T-cell (primary cell): ENCODE measurements at regions not wholly inside any gene's neighbourhood (a gene's known extent, or its start where the extent isn't known, plus 50 kb on each side); places are given as distances from the start of the nearest gene placed in this dataset.

Experiments
- ATAC-seq, 4 experiments: fragments of 200-7000 bp in 3 of 4; fragments of 150-1000 bp in 1 of 4; cut with Tn5 transposase; replicated peaks in 1 of 4; 1 replicate in 3 of 4; 2 replicates in 1 of 4; pipeline ENCODE4 v1.10.0; 2021; ENCODE audit warnings: moderate library complexity in 3 of 4, mild to moderate bottlenecking in 2 of 4, moderate number of reproducible peaks in 1 of 4
- CTCF ChIA-PET, 2 donors: fragments of 300-600 bp; sonication (Branson Sonifier 250); formaldehyde crosslinking; loops; one replicate each; lab custom pipeline; 2022; ENCODE audit warnings: antibody characterized with exemption in 2 of 2; lab: Charles Lee
- POLR2A ChIA-PET, 2 donors: fragments of 300-600 bp; sonication (Branson Sonifier 250); formaldehyde crosslinking; loops; one replicate each; lab custom pipeline; 2022; ENCODE audit warnings: antibody characterized with exemption in 2 of 2; lab: Charles Lee
- DNase-seq, 35 experiments: peaks; one replicate each; pipeline versions ENCODE4 v3.0.0 to v3.0.0-alpha.2; 2013 to 2023
- H3K27ac ChIP-seq: one replicate; pipeline ENCODE4 v1.5.1; 2013; ENCODE audit warnings: low read length
- H3K27me3 ChIP-seq, 2 experiments: replicated peaks in 1 of 2; 1 replicate in 1 of 2; 2 replicates in 1 of 2; pipeline versions ENCODE4 v1.6.1 to v1.7.0; 2013; ENCODE audit warnings: low read length in 1 of 2, mixed read lengths in 1 of 2; ENCODE audit not compliant: control insufficient read depth in 2 of 2, insufficient read depth in 2 of 2; ENCODE audit errors: extremely low read depth in 1 of 2
- H3K36me3 ChIP-seq, 2 donors: 1 replicate in 1 of 2; 2 replicates in 1 of 2; pipeline versions ENCODE4 v1.6.1 to v1.7.0; 2013; ENCODE audit warnings: low read length in 1 of 2; ENCODE audit not compliant: control insufficient read depth in 2 of 2, insufficient read depth in 1 of 2; ENCODE audit errors: extremely low read depth in 1 of 2
- H3K4me1 ChIP-seq, 2 experiments: 1 replicate in 1 of 2; 2 replicates in 1 of 2; pipeline versions ENCODE4 v1.6.1 to v1.7.0; 2013; ENCODE audit warnings: low read length in 2 of 2, mixed read lengths in 1 of 2; ENCODE audit not compliant: insufficient read depth in 2 of 2, control insufficient read depth in 1 of 2; ENCODE audit errors: extremely low read depth in 1 of 2
- H3K4me3 ChIP-seq, 2 donors: 1 replicate in 1 of 2; 2 replicates in 1 of 2; pipeline versions ENCODE4 v1.5.1 to v1.7.0; 2013; ENCODE audit warnings: mild to moderate bottlenecking in 2 of 2, low read length in 1 of 2, moderate library complexity in 1 of 2; ENCODE audit not compliant: control insufficient read depth in 1 of 2; ENCODE audit errors: extremely low read depth in 1 of 2
- H3K9me3 ChIP-seq: 2 replicates; pipeline ENCODE4 v1.7.0; 2013
- H3K27ac Mint-ChIP-seq, 2 donors: one replicate each; pipeline ENCODE4 v1.8.0; 2020 to 2021; ENCODE audit warnings: mild to moderate bottlenecking in 2 of 2, mixed read lengths in 2 of 2
- H3K27me3 Mint-ChIP-seq, 2 donors: one replicate each; pipeline ENCODE4 v1.8.0; 2021 to 2022; ENCODE audit warnings: mixed read lengths in 2 of 2
- H3K36me3 Mint-ChIP-seq: one replicate; pipeline ENCODE4 v1.8.0; 2021; ENCODE audit warnings: mixed read lengths
- H3K4me1 Mint-ChIP-seq, 3 donors: one replicate each; pipeline ENCODE4 v1.8.0; 2020 to 2022; ENCODE audit warnings: mixed read lengths in 3 of 3, mild to moderate bottlenecking in 1 of 3
- H3K4me3 Mint-ChIP-seq, 3 donors: one replicate each; pipeline ENCODE4 v1.8.0; 2020 to 2022; ENCODE audit warnings: mild to moderate bottlenecking in 3 of 3, mixed read lengths in 3 of 3, moderate library complexity in 3 of 3
- H3K9me3 Mint-ChIP-seq, 3 donors: one replicate each; pipeline ENCODE4 v1.8.0; 2020 to 2022; ENCODE audit warnings: mixed read lengths in 3 of 3
- WGBS: methylation state at CpG from one replicate; pipeline ENCODE4 v1.1.5; 2013; ENCODE audit warnings: missing lambda C conversion rate; ENCODE audit not compliant: insufficient coverage; 5-methylcytosine and 5-hydroxymethylcytosine counted together

DNA sequence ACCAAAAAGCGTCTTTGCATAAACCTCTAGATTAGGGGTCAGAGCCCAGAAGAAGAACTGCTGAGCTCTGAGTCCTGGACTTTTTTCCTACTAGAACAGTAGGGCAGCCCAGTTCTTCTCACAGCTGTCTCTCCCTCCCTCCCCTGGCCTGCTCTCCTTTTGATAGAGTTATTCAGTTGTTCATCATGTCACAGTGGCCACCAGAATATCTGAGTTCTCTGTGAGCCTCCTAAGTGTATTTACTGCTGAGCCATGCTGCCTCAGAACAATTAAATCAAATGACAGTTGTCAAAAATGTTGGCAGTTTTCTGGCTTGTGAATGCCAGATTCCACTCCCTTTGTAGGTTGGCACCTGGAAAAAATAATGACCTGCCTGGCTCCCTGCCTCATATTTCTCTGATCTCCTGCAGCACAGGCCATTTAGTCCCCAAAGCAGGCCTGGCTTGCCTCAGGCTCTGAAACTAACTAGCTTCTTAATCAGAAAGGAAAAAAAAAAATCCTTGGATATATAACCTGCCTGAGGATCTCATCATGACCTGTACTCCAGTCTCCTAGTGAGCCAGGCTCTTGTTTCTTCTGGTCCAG lies 377.4 kb upstream of the LARGE1 start:
- Mint-ChIP-seq H3K4me3 (no peak overlapping the region), H3K4me1 (no peaks in the 10 kb centered on the region), H3K27me3 (peaks cover 0 to 3% of the 10 kb centered on the region in 2 donors), H3K27ac (no peak overlapping the region), H3K36me3 (no peaks in the 10 kb centered on the region), H3K9me3 (peaks cover 0 to 6% (median 5%) of the 10 kb centered on the region in 3 donors)
- no peaks in the 10 kb centered on the region for H3K9me3 ChIP-seq
- no peaks in the 10 kb centered on the region for H3K4me1 ChIP-seq
- no CpG with 5 or more reads among the region's 1 CpG for WGBS
- no peaks in the 10 kb centered on the region for H3K27me3 ChIP-seq
- DNase-seq (no peak), ATAC-seq (no peak)
- H3K4me3 ChIP-seq, result no peak overlapping the region
- no peaks in the 10 kb centered on the region for H3K36me3 ChIP-seq
- ChIA-PET POLR2A (no interaction called here), CTCF (no interaction called here)
- H3K27ac ChIP-seq, result no peak overlapping the region

- POLR2A ChIA-PET, result no interaction called here
- H3K36me3 Mint-ChIP-seq, result no peaks in the 10 kb centered on the region
- H3K4me3 Mint-ChIP-seq, result no peak overlapping the region
- peaks cover 0 to 9% (median 8%) of the 10 kb centered on the region in 3 donors for H3K9me3 Mint-ChIP-seq
- peaks cover 0 to 3% of the 10 kb centered on the region in 2 donors for H3K27me3 Mint-ChIP-seq
- no peak overlapping the region for H3K27ac ChIP-seq
- no CpG with 5 or more reads among the region's 1 CpG for WGBS
- no peak for DNase-seq
- no peaks in the 10 kb centered on the region for H3K9me3 ChIP-seq
- H3K27ac Mint-ChIP-seq, result no peak overlapping the region
- CTCF ChIA-PET, result no interaction called here
- no peaks in the 10 kb centered on the region for H3K27me3 ChIP-seq
- H3K4me3 ChIP-seq, result no peak overlapping the region
- ATAC-seq, result no peak
- no peaks in the 10 kb centered on the region for H3K4me1 Mint-ChIP-seq
- H3K4me1 ChIP-seq, result no peaks in the 10 kb centered on the region
- no peaks in the 10 kb centered on the region for H3K36me3 ChIP-seq
Observed at GRCh38 chr22:34299496-34299895, 379.2 kb upstream of the LARGE1 start.

- H3K4me1 Mint-ChIP-seq, result no peaks in the 10 kb centered on the region
- no peak overlapping the region for H3K4me3 Mint-ChIP-seq
- ChIA-PET CTCF (no interaction called here), POLR2A (no interaction called here)
- H3K36me3 Mint-ChIP-seq, result no peaks in the 10 kb centered on the region
- H3K9me3 Mint-ChIP-seq, result peaks cover 3 to 13% (median 11%) of the 10 kb centered on the region in 3 donors
- Histone ChIP-seq H3K9me3 (no peaks in the 10 kb centered on the region), H3K4me1 (no peaks in the 10 kb centered on the region), H3K4me3 (no peak overlapping the region), H3K27me3 (no peaks in the 10 kb centered on the region), H3K27ac (no peak overlapping the region), H3K36me3 (no peaks in the 10 kb centered on the region)
- DNase-seq (no peak), ATAC-seq (no peak)
- H3K27me3 Mint-ChIP-seq, result peaks cover 0 to 3% of the 10 kb centered on the region in 2 donors
- no peak overlapping the region for H3K27ac Mint-ChIP-seq
Observed at GRCh38 chr22:34301569-34301968, 381.3 kb upstream of the LARGE1 start.

GRCh38 chr22:34303656-34304055 lies 383.4 kb upstream of the LARGE1 start:
- Mint-ChIP-seq H3K27me3 (peaks cover 0 to 3% of the 10 kb centered on the region in 2 donors), H3K27ac (no peak overlapping the region), H3K4me3 (no peak overlapping the region), H3K36me3 (no peaks in the 10 kb centered on the region), H3K4me1 (no peaks in the 10 kb centered on the region), H3K9me3 (peaks cover 3 to 15% (median 13%) of the 10 kb centered on the region in 3 donors)
- Histone ChIP-seq H3K4me3 (no peak overlapping the region), H3K36me3 (no peaks in the 10 kb centered on the region), H3K4me1 (no peaks in the 10 kb centered on the region), H3K9me3 (no peaks in the 10 kb centered on the region), H3K27me3 (no peaks in the 10 kb centered on the region), H3K27ac (no peak overlapping the region)
- 63% methylated on average over 2 of the region's 3 CpGs for WGBS
- ATAC-seq (no peak), DNase-seq (no peak)
- ChIA-PET POLR2A (no interaction called here), CTCF (no interaction called here)

DNA sequence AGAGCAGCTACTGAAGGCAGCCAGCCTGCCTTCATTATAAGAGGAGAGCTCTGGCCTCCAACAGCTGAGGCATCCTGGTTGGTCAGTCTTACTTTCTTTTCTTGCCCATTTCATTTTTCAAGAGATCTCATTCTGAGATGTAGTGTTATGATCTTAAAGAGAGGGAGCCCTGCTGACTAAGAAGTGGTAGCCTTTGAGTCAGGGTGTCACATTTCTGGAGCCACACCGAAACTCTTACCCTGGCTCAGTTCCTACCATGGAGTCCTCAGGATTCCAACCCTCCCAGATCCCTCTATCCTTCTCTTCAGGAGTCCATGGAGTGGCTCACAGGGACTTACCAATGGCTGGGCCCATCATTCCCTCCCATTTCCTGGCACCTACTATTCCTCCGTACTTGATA lies 386.1 kb upstream of the LARGE1 start:
- DNase-seq, result no peak
- H3K4me3 Mint-ChIP-seq, result no peak overlapping the region
- no peaks in the 10 kb centered on the region for H3K27me3 ChIP-seq
- H3K4me1 Mint-ChIP-seq, result no peaks in the 10 kb centered on the region
- WGBS, result 71% methylated on average over 1 of the region's 2 CpGs
- H3K27me3 Mint-ChIP-seq, result peaks cover 0 to 2% of the 10 kb centered on the region in 2 donors
- H3K4me3 ChIP-seq, result no peak overlapping the region
- H3K9me3 Mint-ChIP-seq, result peaks cover 5 to 14% (median 10%) of the 10 kb centered on the region in 3 donors
- H3K27ac Mint-ChIP-seq, result no peak overlapping the region
- H3K27ac ChIP-seq, result no peak overlapping the region
- no peaks in the 10 kb centered on the region for H3K9me3 ChIP-seq
- H3K36me3 Mint-ChIP-seq, result no peaks in the 10 kb centered on the region
- ChIA-PET CTCF (no interaction called here), POLR2A (no interaction called here)
- ATAC-seq, result no peak
- no peaks in the 10 kb centered on the region for H3K4me1 ChIP-seq
- H3K36me3 ChIP-seq, result no peaks in the 10 kb centered on the region

DNA sequence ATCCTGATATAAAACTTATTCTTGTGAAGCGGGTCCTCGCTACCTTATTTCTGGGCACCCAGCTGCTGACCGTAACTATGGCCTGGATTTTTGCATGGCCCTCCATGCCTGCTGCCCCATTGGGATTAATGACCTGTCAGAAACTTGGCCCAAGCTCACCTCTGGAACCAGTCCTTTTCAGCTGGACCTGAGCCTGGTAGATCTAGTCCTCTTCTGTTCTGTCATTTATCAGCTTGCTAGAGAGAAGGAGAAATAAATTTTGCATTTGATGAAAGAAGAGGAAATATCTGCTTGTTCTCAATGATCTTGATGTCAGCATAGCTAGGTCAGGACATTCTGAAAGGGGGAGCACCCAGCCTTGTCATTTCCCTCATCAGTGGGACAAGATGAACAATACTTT lies 387.8 kb upstream of the LARGE1 start:
- Histone ChIP-seq H3K36me3 (no peaks in the 10 kb centered on the region), H3K27ac (no peak overlapping the region), H3K9me3 (no peaks in the 10 kb centered on the region), H3K4me3 (no peak overlapping the region), H3K27me3 (no peaks in the 10 kb centered on the region), H3K4me1 (no peaks in the 10 kb centered on the region)
- WGBS, result 89% methylated on average over 3 of the region's 3 CpGs
- DNase-seq, result no peak
- ATAC-seq, result no peak
- Mint-ChIP-seq H3K27ac (no peak overlapping the region), H3K27me3 (peaks cover 0 to 4% of the 10 kb centered on the region in 2 donors), H3K4me1 (no peaks in the 10 kb centered on the region), H3K4me3 (no peak overlapping the region), H3K36me3 (no peaks in the 10 kb centered on the region), H3K9me3 (peaks cover 5 to 15% (median 10%) of the 10 kb centered on the region in 3 donors)
- POLR2A ChIA-PET, result no interaction called here
- CTCF ChIA-PET, result no interaction called here

DNA sequence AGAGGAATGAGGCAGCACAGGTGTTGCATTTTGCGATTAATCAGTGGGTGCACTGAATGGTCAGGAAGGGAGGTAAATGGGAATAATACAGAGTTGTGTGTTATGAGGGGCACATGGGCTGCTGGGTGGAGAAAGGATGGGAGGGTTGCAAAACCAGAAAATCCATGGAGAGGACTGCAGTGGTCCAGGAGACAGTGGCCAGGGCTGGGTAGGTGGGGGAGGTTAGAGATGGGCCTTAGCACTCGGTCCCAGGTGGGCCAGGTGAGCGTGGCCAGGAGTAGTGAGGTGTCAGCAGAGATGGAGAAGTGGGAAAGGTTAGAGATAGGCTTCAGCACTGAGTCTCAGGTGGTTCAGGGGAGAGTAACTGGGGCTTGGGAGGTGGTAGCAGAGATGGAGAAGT lies 399.1 kb upstream of the LARGE1 start:
- H3K27me3 Mint-ChIP-seq, result peaks cover 0 to 4% of the 10 kb centered on the region in 2 donors
- ChIA-PET CTCF (no interaction called here), POLR2A (no interaction called here)
- peaks cover 7 to 13% (median 13%) of the 10 kb centered on the region in 3 donors for H3K9me3 Mint-ChIP-seq
- H3K36me3 ChIP-seq, result no peaks in the 10 kb centered on the region
- WGBS, result 65% methylated on average over 3 of the region's 3 CpGs
- no peak overlapping the region for H3K4me3 ChIP-seq
- H3K27ac ChIP-seq, result no peak overlapping the region
- H3K27me3 ChIP-seq, result peaks cover 0 to 2% of the 10 kb centered on the region in 2 experiments
- H3K27ac Mint-ChIP-seq, result no peak overlapping the region
- ATAC-seq (no peak), DNase-seq (no peak)
- no peaks in the 10 kb centered on the region for H3K4me1 Mint-ChIP-seq
- H3K4me3 Mint-ChIP-seq, result no peak overlapping the region
- H3K4me1 ChIP-seq, result no peaks in the 10 kb centered on the region
- no peaks in the 10 kb centered on the region for H3K9me3 ChIP-seq
- H3K36me3 Mint-ChIP-seq, result no peaks in the 10 kb centered on the region
